C4-2B (cell line): ENCODE measurements at regions not wholly inside any gene's neighbourhood (a gene's known extent, or its start where the extent isn't known, plus 50 kb on each side); places are given as distances from the start of the nearest gene placed in this dataset.

Source experiments
- H3K27ac ChIP-seq: fragments of 450-650 bp; 2 replicates; pipeline ENCODE4 v1.5.1; 2017
- ZFX ChIP-seq: fragments of 450-650 bp; IDR thresholded peaks from 2 replicates; pipeline ENCODE4 v1.6.1; 2017
- TF ChIP-seq, protein P1 (sequence below): fragments of 450-650 bp; conservative IDR thresholded peaks from 2 replicates; pipeline ENCODE4 v1.5.1; 2017; ENCODE audit warnings: mild to moderate bottlenecking

DNA sequence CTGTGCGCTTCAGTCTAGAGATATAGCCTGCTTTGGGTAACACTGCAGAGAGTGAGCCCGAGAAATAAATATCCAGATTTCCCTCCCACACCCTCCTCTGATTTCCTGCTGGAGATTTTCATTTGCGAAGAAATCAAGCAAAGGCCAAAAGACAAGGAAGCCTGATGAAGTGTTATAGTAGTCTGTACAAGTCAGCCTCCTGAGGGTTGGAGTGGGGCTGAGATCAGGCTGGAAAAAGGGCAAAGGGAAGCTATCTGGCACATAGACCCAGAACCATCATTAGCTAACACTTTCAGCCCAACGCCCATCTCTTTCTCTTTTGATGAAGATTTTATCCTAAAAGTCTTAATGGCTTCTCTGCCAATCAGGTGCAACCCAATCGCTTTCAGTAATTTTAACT is 154.6 kb upstream of the SLC44A1 start:
- TF ChIP-seq ZFX, result no peak
- TF ChIP-seq, protein P1, sequence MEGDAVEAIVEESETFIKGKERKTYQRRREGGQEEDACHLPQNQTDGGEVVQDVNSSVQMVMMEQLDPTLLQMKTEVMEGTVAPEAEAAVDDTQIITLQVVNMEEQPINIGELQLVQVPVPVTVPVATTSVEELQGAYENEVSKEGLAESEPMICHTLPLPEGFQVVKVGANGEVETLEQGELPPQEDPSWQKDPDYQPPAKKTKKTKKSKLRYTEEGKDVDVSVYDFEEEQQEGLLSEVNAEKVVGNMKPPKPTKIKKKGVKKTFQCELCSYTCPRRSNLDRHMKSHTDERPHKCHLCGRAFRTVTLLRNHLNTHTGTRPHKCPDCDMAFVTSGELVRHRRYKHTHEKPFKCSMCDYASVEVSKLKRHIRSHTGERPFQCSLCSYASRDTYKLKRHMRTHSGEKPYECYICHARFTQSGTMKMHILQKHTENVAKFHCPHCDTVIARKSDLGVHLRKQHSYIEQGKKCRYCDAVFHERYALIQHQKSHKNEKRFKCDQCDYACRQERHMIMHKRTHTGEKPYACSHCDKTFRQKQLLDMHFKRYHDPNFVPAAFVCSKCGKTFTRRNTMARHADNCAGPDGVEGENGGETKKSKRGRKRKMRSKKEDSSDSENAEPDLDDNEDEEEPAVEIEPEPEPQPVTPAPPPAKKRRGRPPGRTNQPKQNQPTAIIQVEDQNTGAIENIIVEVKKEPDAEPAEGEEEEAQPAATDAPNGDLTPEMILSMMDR, result no peak
- no peak overlapping the region for H3K27ac ChIP-seq

DNA sequence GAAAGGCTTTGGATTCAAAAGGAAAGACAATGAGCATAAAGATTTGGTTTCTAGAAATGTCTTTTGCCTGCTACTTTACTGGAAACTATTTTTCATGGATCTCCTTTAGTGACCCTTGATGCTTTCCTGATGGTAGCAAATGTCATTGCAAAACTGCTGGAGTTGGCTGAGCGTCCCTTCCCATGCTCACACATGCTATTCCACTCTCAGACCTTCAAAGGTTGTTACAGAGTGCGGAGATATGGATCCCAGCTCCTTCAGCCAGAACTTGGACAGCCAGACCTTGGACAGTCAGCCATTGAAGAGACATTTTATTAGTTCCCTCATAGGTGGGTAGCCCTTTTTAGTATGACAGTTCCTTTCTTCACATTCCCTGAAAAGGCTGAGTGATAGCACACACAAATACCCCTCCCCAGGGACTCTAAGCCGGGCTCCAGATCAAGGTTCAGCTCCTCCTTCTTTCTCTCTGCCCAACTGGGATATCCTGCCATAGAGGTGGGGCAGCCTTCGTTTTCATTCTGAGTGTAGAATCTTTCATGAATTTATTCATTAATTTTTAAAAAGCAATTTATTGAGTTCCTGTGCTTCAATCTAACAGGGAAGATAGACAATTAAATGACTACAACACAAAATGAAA is 153.3 kb upstream of the SLC44A1 start:
- no peak for TF ChIP-seq ZFX
- TF ChIP-seq, protein P1, result no peak
- no peak overlapping the region for H3K27ac ChIP-seq

DNA sequence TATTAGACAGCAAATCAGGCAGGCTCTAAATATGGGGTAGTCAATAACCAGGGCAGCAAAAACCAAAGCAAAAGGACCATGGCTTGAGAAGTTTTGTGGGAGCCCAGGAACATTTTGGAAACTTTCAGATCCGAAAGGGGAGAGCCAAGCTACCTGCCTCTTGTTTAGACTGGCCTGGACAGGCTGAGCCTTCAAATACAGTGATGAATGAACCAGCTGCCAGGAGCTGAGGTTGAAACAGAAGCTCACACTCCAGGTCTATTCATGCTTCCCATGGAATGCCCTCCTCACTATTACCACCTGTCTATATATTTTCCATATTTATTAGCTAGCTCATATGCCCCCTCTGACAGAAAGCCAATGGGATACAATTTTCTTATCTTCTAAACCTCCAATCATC is 150.8 kb upstream of the SLC44A1 start:
- TF ChIP-seq ZFX, result no peak

DNA sequence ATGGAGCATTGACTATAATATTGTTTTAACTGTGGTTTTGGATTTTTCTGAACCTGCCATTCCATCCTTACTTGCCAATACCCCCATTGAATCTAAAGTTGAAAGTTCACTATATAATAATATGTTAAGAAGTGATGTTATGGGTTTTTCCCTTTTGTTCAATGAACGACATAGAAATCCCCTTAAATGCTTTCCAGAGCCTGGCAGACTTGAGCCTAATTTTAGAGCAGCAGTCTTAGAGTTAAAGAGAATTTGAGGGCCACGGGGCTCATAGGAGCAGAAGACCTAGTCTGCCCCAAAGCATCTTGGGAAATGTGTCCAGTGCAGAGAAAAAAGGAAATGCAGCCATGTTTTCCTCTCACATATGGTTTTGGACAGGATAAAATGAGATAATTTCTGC is 146.1 kb upstream of the SLC44A1 start:
- TF ChIP-seq, protein P1, result no peak
- TF ChIP-seq ZFX, result no peak
- no peak overlapping the region for H3K27ac ChIP-seq

More for the DNA sequence above, 150.8 kb upstream of the SLC44A1 start:
- H3K27ac ChIP-seq, result no peak overlapping the region

DNA sequence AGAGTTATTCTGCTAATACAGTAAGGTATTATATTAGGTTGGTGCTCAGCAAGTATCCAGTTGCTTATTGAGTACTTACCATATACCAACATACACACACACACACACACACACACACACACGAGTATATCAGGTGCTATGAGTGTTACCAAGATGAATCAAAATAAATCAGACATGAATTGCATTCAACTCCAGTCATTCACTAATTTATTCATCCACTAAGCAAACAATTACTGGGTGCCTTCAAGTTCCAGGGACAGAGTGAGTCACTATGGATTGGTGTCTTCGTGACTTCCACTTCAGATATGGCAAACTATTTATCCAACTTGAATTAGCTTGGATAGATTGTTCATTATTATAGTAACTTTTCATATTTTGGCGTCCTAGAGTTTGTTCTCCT is 140.7 kb upstream of the SLC44A1 start:
- TF ChIP-seq, protein P1, result no peak
- TF ChIP-seq ZFX, result no peak
- H3K27ac ChIP-seq, result no peak overlapping the region

DNA sequence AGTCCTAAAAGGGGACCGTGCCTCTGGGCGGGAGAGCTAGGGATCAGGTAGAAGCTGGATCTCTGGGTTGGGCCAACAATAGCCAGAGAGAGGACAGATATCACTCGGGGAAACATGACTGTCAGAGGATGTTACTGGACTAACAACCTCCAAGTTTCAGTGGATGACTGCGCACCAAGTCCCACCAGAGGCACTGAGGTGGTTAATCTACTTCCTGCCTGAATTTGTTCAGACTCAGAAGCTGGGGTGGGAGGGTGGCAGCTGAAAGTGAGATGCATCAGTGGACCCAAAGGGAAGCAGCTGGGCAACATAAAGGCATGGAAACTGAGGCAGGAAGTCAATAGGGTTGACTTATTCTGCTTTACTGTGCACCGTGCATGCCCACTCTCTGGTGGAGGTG is 130.1 kb upstream of the SLC44A1 start:
- H3K27ac ChIP-seq, result no peak overlapping the region
- TF ChIP-seq, protein P1, result no peak
- no peak for TF ChIP-seq ZFX

DNA sequence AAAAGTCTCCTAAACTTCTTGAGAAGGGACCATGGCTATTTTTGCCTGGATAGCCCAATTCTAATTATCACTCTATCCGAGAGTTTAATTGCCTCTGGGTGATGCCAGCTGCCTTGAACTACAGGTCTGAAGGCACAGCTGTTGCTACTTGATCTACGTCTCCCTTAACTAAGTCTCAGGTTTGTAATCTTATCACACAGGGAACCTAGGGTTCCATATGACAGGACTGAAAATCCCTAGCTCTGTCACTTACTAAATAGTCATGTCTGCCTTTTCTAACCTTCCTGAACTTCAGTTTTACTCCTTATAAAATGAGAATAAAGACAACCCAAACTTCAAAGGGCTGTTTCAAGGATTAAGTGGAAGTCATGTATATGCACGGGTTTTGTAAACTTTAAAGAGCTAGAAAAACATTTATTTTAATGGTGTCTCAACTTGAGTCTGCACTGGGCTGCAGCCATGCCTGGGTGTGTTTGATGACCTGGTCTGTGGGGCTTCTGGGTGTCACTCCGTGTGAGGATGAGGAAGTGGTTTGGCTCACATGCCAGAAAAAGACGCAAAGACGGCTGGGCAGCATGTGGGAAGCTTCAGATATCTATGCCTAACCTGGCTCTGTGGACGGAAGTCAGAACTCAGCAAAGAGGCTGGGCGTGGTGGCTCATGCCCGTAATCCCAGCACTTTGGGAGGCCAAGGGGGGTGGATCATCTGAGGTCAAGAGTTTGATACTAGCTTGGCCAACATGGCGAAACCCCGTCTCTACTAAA is 129.3 kb upstream of the SLC44A1 start:
- TF ChIP-seq, protein P1, result no peak
- no peak for TF ChIP-seq ZFX
- H3K27ac ChIP-seq, result no peak overlapping the region
